ENCODE measurements at regions not wholly inside any gene's neighbourhood (a gene's known extent, or its start where the extent isn't known, plus 50 kb on each side); places are given as distances from the start of the nearest gene placed in this dataset.
"Not testable (repeated sequence)": the region's sequence is repeated elsewhere in the genome, so short reads cannot be mapped to it uniquely, and the experiment has no call there.

- H3K27me3 ChIP-seq (ENCODE audit: control insufficient read depth in 1 of 2, insufficient read depth in 2 of 2, low read length in 2 of 2), result no peaks in the 10 kb centered on the region
- no peaks in the 10 kb centered on the region for H3K36me3 ChIP-seq (ENCODE audit: insufficient read depth, low read length)
- H3K9me3 ChIP-seq (ENCODE audit: low read length), result no peaks in the 10 kb centered on the region
- H3K9ac ChIP-seq (ENCODE audit: low read length), result no peak overlapping the region
- H3K4me1 ChIP-seq (ENCODE audit: insufficient read depth, low read length), result peaks cover 4% of the 10 kb centered on the region
- H3K27ac ChIP-seq (ENCODE audit: low read depth, low read length), result no peak overlapping the region
- H3K4me3 ChIP-seq (ENCODE audit: low read depth in 1 of 2, low read length in 2 of 2), result no peak overlapping the region
Observed at GRCh38 chr1:88327391-88328267, 356.4 kb upstream of the PKN2 start.

- H3K27ac ChIP-seq (ENCODE audit: low read depth, low read length), result no peak overlapping the region
- no peaks in the 10 kb centered on the region for H3K9me3 ChIP-seq (ENCODE audit: low read length)
- no peaks in the 10 kb centered on the region for H3K4me1 ChIP-seq (ENCODE audit: insufficient read depth, low read length)
- H3K4me3 ChIP-seq (ENCODE audit: low read depth in 1 of 2, low read length in 2 of 2), result no peak overlapping the region
- H3K36me3 ChIP-seq (ENCODE audit: insufficient read depth, low read length), result no peaks in the 10 kb centered on the region
- no peaks in the 10 kb centered on the region for H3K27me3 ChIP-seq (ENCODE audit: control insufficient read depth in 1 of 2, insufficient read depth in 2 of 2, low read length in 2 of 2)
- H3K9ac ChIP-seq (ENCODE audit: low read length), result no peak overlapping the region
Observed at GRCh38 chr1:88330201-88330600, 353.9 kb upstream of the PKN2 start.

- Histone ChIP-seq H3K27ac (ENCODE audit: low read depth, low read length) (no peak overlapping the region), H3K4me1 (ENCODE audit: insufficient read depth, low read length) (no peaks in the 10 kb centered on the region), H3K9ac (ENCODE audit: low read length) (no peak overlapping the region), H3K27me3 (ENCODE audit: control insufficient read depth in 1 of 2, insufficient read depth in 2 of 2, low read length in 2 of 2) (no peaks in the 10 kb centered on the region), H3K9me3 (ENCODE audit: low read length) (no peaks in the 10 kb centered on the region), H3K36me3 (ENCODE audit: insufficient read depth, low read length) (no peaks in the 10 kb centered on the region), H3K4me3 (ENCODE audit: low read depth in 1 of 2, low read length in 2 of 2) (no peak overlapping the region)
Observed at GRCh38 chr1:88333086-88333695, 350.9 kb upstream of the PKN2 start.

GRCh38 chr1:88341447-88341846 lies 342.6 kb upstream of the PKN2 start:
- no peaks in the 10 kb centered on the region for H3K36me3 ChIP-seq (ENCODE audit: insufficient read depth, low read length)
- no peak overlapping the region for H3K9ac ChIP-seq (ENCODE audit: low read length)
- no peak overlapping the region for H3K4me3 ChIP-seq (ENCODE audit: low read depth in 1 of 2, low read length in 2 of 2)
- no peak overlapping the region for H3K27ac ChIP-seq (ENCODE audit: low read depth, low read length)
- no peaks in the 10 kb centered on the region for H3K9me3 ChIP-seq (ENCODE audit: low read length)
- H3K27me3 ChIP-seq (ENCODE audit: control insufficient read depth in 1 of 2, insufficient read depth in 2 of 2, low read length in 2 of 2), result no peaks in the 10 kb centered on the region
- H3K4me1 ChIP-seq (ENCODE audit: insufficient read depth, low read length), result no peaks in the 10 kb centered on the region

DNA sequence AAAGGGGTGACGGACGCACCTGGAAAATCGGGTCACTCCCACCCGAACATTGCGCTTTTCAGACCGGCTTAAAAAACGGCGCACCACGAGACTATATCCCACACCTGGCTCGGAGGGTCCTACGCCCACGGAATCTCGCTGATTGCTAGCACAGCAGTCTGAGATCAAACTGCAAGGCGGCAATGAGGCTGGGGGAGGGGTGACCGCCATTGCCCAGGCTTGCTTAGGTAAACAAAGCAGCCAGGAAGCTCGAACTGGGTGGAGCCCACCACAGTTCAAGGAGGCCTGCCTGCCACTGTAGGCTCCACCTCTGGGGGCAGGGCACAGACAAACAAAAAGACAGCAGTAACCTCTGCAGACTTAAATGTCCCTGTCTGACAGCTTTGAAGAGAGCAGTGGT lies 342.0 kb upstream of the PKN2 start:
- not testable (repeated sequence) for H3K4me1 ChIP-seq (ENCODE audit: insufficient read depth, low read length); H3K36me3 ChIP-seq (ENCODE audit: insufficient read depth, low read length); H3K9me3 ChIP-seq (ENCODE audit: low read length); H3K4me3 ChIP-seq (ENCODE audit: low read depth in 1 of 2, low read length in 2 of 2); H3K27ac ChIP-seq (ENCODE audit: low read depth, low read length); H3K27me3 ChIP-seq (ENCODE audit: control insufficient read depth in 1 of 2, insufficient read depth in 2 of 2, low read length in 2 of 2); H3K9ac ChIP-seq (ENCODE audit: low read length)

GRCh38 chr1:88350648-88351047 lies 333.4 kb upstream of the PKN2 start:
- no peaks in the 10 kb centered on the region for H3K36me3 ChIP-seq (ENCODE audit: insufficient read depth, low read length)
- H3K9me3 ChIP-seq (ENCODE audit: low read length), result no peaks in the 10 kb centered on the region
- no peak overlapping the region for H3K9ac ChIP-seq (ENCODE audit: low read length)
- H3K27ac ChIP-seq (ENCODE audit: low read depth, low read length), result no peak overlapping the region
- H3K4me1 ChIP-seq (ENCODE audit: insufficient read depth, low read length), result no peaks in the 10 kb centered on the region
- H3K4me3 ChIP-seq (ENCODE audit: low read depth in 1 of 2, low read length in 2 of 2), result no peak overlapping the region
- no peaks in the 10 kb centered on the region for H3K27me3 ChIP-seq (ENCODE audit: control insufficient read depth in 1 of 2, insufficient read depth in 2 of 2, low read length in 2 of 2)

DNA sequence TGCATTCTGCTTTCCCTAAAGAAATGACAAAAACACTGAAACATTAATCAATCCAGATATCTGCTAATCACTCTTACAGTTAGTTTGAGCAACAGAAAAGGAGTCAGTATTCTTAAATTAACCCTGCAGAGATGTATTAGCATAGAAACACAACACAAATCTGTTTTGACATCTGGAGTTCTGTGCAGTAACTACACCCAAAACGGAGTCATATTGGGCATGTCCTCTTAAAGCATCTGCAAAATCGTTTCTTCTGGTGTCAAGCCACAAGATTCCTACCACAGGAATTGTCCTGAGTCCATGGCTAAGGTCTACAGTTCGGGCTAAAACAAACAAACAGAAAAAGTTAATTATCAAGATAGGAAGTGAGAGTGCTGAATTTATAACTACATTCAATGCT lies 332.1 kb upstream of the PKN2 start:
- Histone ChIP-seq H3K36me3 (ENCODE audit: insufficient read depth, low read length) (no peaks in the 10 kb centered on the region), H3K9me3 (ENCODE audit: low read length) (no peaks in the 10 kb centered on the region), H3K27ac (ENCODE audit: low read depth, low read length) (no peak overlapping the region), H3K4me3 (ENCODE audit: low read depth in 1 of 2, low read length in 2 of 2) (no peak overlapping the region), H3K9ac (ENCODE audit: low read length) (no peak overlapping the region), H3K4me1 (ENCODE audit: insufficient read depth, low read length) (no peaks in the 10 kb centered on the region), H3K27me3 (ENCODE audit: control insufficient read depth in 1 of 2, insufficient read depth in 2 of 2, low read length in 2 of 2) (no peaks in the 10 kb centered on the region)

- no peaks in the 10 kb centered on the region for H3K36me3 ChIP-seq (ENCODE audit: insufficient read depth, low read length)
- no peak overlapping the region for H3K27ac ChIP-seq (ENCODE audit: low read depth, low read length)
- H3K9ac ChIP-seq (ENCODE audit: low read length), result no peak overlapping the region
- no peaks in the 10 kb centered on the region for H3K4me1 ChIP-seq (ENCODE audit: insufficient read depth, low read length)
- H3K27me3 ChIP-seq (ENCODE audit: control insufficient read depth in 1 of 2, insufficient read depth in 2 of 2, low read length in 2 of 2), result no peaks in the 10 kb centered on the region
- no peaks in the 10 kb centered on the region for H3K9me3 ChIP-seq (ENCODE audit: low read length)
- no peak overlapping the region for H3K4me3 ChIP-seq (ENCODE audit: low read depth in 1 of 2, low read length in 2 of 2)
Observed at GRCh38 chr1:88354256-88354655, 329.8 kb upstream of the PKN2 start.

- Histone ChIP-seq H3K36me3 (ENCODE audit: insufficient read depth, low read length) (no peaks in the 10 kb centered on the region), H3K4me1 (ENCODE audit: insufficient read depth, low read length) (no peaks in the 10 kb centered on the region), H3K27me3 (ENCODE audit: control insufficient read depth in 1 of 2, insufficient read depth in 2 of 2, low read length in 2 of 2) (no peaks in the 10 kb centered on the region), H3K9ac (ENCODE audit: low read length) (no peak overlapping the region), H3K9me3 (ENCODE audit: low read length) (no peaks in the 10 kb centered on the region), H3K27ac (ENCODE audit: low read depth, low read length) (no peak overlapping the region), H3K4me3 (ENCODE audit: low read depth in 1 of 2, low read length in 2 of 2) (no peak overlapping the region)
Observed at GRCh38 chr1:88357729-88358128, 326.3 kb upstream of the PKN2 start.

GRCh38 chr1:88371436-88372023 lies 312.5 kb upstream of the PKN2 start:
- H3K9ac ChIP-seq (ENCODE audit: low read length), result no peak overlapping the region
- no peaks in the 10 kb centered on the region for H3K27me3 ChIP-seq (ENCODE audit: control insufficient read depth in 1 of 2, insufficient read depth in 2 of 2, low read length in 2 of 2)
- H3K9me3 ChIP-seq (ENCODE audit: low read length), result no peaks in the 10 kb centered on the region
- no peaks in the 10 kb centered on the region for H3K4me1 ChIP-seq (ENCODE audit: insufficient read depth, low read length)
- no peak overlapping the region for H3K4me3 ChIP-seq (ENCODE audit: low read depth in 1 of 2, low read length in 2 of 2)
- no peaks in the 10 kb centered on the region for H3K36me3 ChIP-seq (ENCODE audit: insufficient read depth, low read length)
- no peak overlapping the region for H3K27ac ChIP-seq (ENCODE audit: low read depth, low read length)

GRCh38 chr1:88375977-88376376 lies 308.1 kb upstream of the PKN2 start:
- Histone ChIP-seq H3K4me3 (ENCODE audit: low read depth in 1 of 2, low read length in 2 of 2) (no peak overlapping the region), H3K9ac (ENCODE audit: low read length) (no peak overlapping the region), H3K36me3 (ENCODE audit: insufficient read depth, low read length) (no peaks in the 10 kb centered on the region), H3K27me3 (ENCODE audit: control insufficient read depth in 1 of 2, insufficient read depth in 2 of 2, low read length in 2 of 2) (no peaks in the 10 kb centered on the region), H3K4me1 (ENCODE audit: insufficient read depth, low read length) (no peaks in the 10 kb centered on the region), H3K9me3 (ENCODE audit: low read length) (no peaks in the 10 kb centered on the region), H3K27ac (ENCODE audit: low read depth, low read length) (no peak overlapping the region)

All from muscle layer of colon (tissue), 2 donors.